NT2/D1 (cell line): ENCODE measurements at regions not wholly inside any gene's neighbourhood (a gene's known extent, or its start where the extent isn't known, plus 50 kb on each side); places are given as distances from the start of the nearest gene placed in this dataset.

Experiments used
- DNase-seq: peaks from one replicate; pipeline ENCODE4 v3.0.0-alpha.2; 2011; ENCODE audit warnings: low read depth, low spot score
- H3K27me3 ChIP-seq: 2 replicates; pipeline ENCODE4 v1.6.0; 2011; ENCODE audit warnings: mild to moderate bottlenecking; ENCODE audit not compliant: insufficient read length, insufficient read depth
- H3K36me3 ChIP-seq: 2 replicates; pipeline ENCODE4 v1.6.1; 2011; ENCODE audit warnings: mild to moderate bottlenecking, low read length, mixed read lengths; ENCODE audit not compliant: insufficient read depth, insufficient read length
- H3K4me1 ChIP-seq: 2 replicates; pipeline ENCODE4 v1.5.1; 2011; ENCODE audit not compliant: insufficient read depth, insufficient read length
- H3K4me3 ChIP-seq: 2 replicates; pipeline ENCODE4 v1.5.1; 2011; ENCODE audit warnings: low read depth; ENCODE audit not compliant: insufficient read length
- H3K9ac ChIP-seq: 2 replicates; pipeline ENCODE4 v1.6.0; 2011; ENCODE audit warnings: low read depth; ENCODE audit not compliant: insufficient read length
- H3K9me3 ChIP-seq: 2 replicates; pipeline ENCODE4 v1.5.1; 2011; ENCODE audit warnings: mild to moderate bottlenecking, low read length; ENCODE audit not compliant: insufficient read depth
- SUZ12 ChIP-seq: IDR thresholded peaks from 2 replicates; pipeline ENCODE4 v1.6.1; 2011; ENCODE audit not compliant: insufficient read length, insufficient read depth; ENCODE audit errors: extremely low read depth
- YY1 ChIP-seq: IDR thresholded peaks from 2 replicates; pipeline ENCODE4 v1.6.1; 2011; ENCODE audit not compliant: insufficient read length, insufficient read depth
- ZNF274 ChIP-seq: IDR thresholded peaks from 2 replicates; pipeline ENCODE4 v1.6.1; 2011; ENCODE audit warnings: mild to moderate bottlenecking, low read depth, low read length

GRCh38 chr18:7456376-7456775 lies 110.7 kb upstream of the PTPRM start:
- no peak for TF ChIP-seq YY1
- TF ChIP-seq ZNF274: no peak
- no peak for TF ChIP-seq SUZ12
- no peak overlapping the region for H3K9ac ChIP-seq
- no peaks in the 10 kb centered on the region for H3K36me3 ChIP-seq
- H3K9me3 ChIP-seq: no peaks in the 10 kb centered on the region
- H3K27me3 ChIP-seq: no peaks in the 10 kb centered on the region
- H3K4me1 ChIP-seq: no peaks in the 10 kb centered on the region
- H3K4me3 ChIP-seq: no peak overlapping the region
- no peak for DNase-seq

GRCh38 chr18:7457262-7457661 lies 109.9 kb upstream of the PTPRM start:
- no peak for TF ChIP-seq ZNF274
- no peak for TF ChIP-seq SUZ12
- TF ChIP-seq YY1: no peak
- Histone ChIP-seq H3K4me3 (no peak overlapping the region), H3K27me3 (no peaks in the 10 kb centered on the region), H3K36me3 (no peaks in the 10 kb centered on the region), H3K4me1 (no peaks in the 10 kb centered on the region), H3K9ac (no peak overlapping the region), H3K9me3 (no peaks in the 10 kb centered on the region)
- DNase-seq: no peak

- H3K9me3 ChIP-seq: no peaks in the 10 kb centered on the region
Measured at GRCh38 chr18:7458884-7459283, 108.2 kb upstream of the PTPRM start.

GRCh38 chr18:7459851-7460770 lies 107.0 kb upstream of the PTPRM start:
- no peaks in the 10 kb centered on the region for H3K27me3 ChIP-seq
- no peaks in the 10 kb centered on the region for H3K36me3 ChIP-seq
- no peak overlapping the region for H3K9ac ChIP-seq
- no peak for TF ChIP-seq SUZ12
- TF ChIP-seq ZNF274: no peak
- no peak for TF ChIP-seq YY1
- DNase-seq: no peak
- H3K9me3 ChIP-seq: no peaks in the 10 kb centered on the region
- H3K4me3 ChIP-seq: no peak overlapping the region
- H3K4me1 ChIP-seq: no peaks in the 10 kb centered on the region

More at GRCh38 chr18:7458884-7459283, 108.2 kb upstream of the PTPRM start:
- Histone ChIP-seq H3K27me3 (no peaks in the 10 kb centered on the region), H3K4me1 (no peaks in the 10 kb centered on the region), H3K36me3 (no peaks in the 10 kb centered on the region), H3K9ac (no peak overlapping the region), H3K4me3 (no peak overlapping the region)
- DNase-seq: no peak
- TF ChIP-seq SUZ12 (no peak), ZNF274 (no peak), YY1 (no peak)

GRCh38 chr18:7464245-7464966 lies 102.7 kb upstream of the PTPRM start:
- Histone ChIP-seq H3K36me3 (no peaks in the 10 kb centered on the region), H3K4me3 (no peak overlapping the region), H3K4me1 (no peaks in the 10 kb centered on the region), H3K9me3 (no peaks in the 10 kb centered on the region), H3K27me3 (no peaks in the 10 kb centered on the region), H3K9ac (no peak overlapping the region)
- DNase-seq: no peak
- TF ChIP-seq SUZ12 (no peak), ZNF274 (no peak), YY1 (no peak)

- DNase-seq: no peak
Measured at GRCh38 chr18:7466190-7466589, 100.9 kb upstream of the PTPRM start.

More at GRCh38 chr18:7466190-7466589, 100.9 kb upstream of the PTPRM start:
- Histone ChIP-seq H3K36me3 (no peaks in the 10 kb centered on the region), H3K4me1 (no peaks in the 10 kb centered on the region), H3K27me3 (no peaks in the 10 kb centered on the region), H3K9me3 (no peaks in the 10 kb centered on the region), H3K9ac (no peak overlapping the region), H3K4me3 (no peak overlapping the region)
- TF ChIP-seq SUZ12: no peak
- no peak for TF ChIP-seq YY1
- TF ChIP-seq ZNF274: no peak
